ENCODE measurements at regions not wholly inside any gene's neighbourhood (a gene's known extent, or its start where the extent isn't known, plus 50 kb on each side); places are given as distances from the start of the nearest gene placed in this dataset.

GRCh38 chr10:4186849-4187540 is 402.0 kb upstream of the KLF6 start:
- no peak for TF ChIP-seq CTCF (IDR thresholded peaks at IDR 0.05)
- no peak for TF ChIP-seq EZH2 (IDR thresholded peaks at IDR 0.05; ENCODE audit: borderline replicate concordance, insufficient read depth, low read depth, low read length, poor library complexity, severe bottlenecking)

All from B cell (primary cell).